A549 (cell line): ENCODE measurements at regions not wholly inside any gene's neighbourhood (a gene's known extent, or its start where the extent isn't known, plus 50 kb on each side); places are given as distances from the start of the nearest gene placed in this dataset.

Experiments used
- ATAC-seq, 2 experiments: fragments of 200-7000 bp in 1 of 2; fragments of >200 bp in 1 of 2; cut with Nextera tagmentation in 1 of 2; cut with Tn5 transposase in 1 of 2; 3 replicates each; pipeline versions ENCODE4 v1.8.0 to v1.9.1; 2018 to 2020; ENCODE audit warnings: mild to moderate bottlenecking in 1 of 2, moderate library complexity in 1 of 2
- CTCF ChIA-PET: fragments of 300-600 bp; sonication (Branson Sonifier 250); formaldehyde crosslinking; extraction: SDS; loops from one replicate; lab custom pipeline; 2021; ENCODE audit warnings: antibody characterized with exemption, inconsistent platforms; lab: Yijun Ruan, JAX
- POLR2A ChIA-PET: fragments of 350-600 bp; formaldehyde crosslinking; extraction: SDS; loops from one replicate; lab custom pipeline; 2021; ENCODE audit warnings: antibody characterized with exemption, inconsistent platforms; lab: Yijun Ruan, JAX
- DNase-seq, 2 experiments: peaks; one replicate each; pipeline versions ENCODE4 v3.0.0 to v3.0.0-alpha.2; 2011 to 2016; ENCODE audit warnings: low read depth in 1 of 2, low spot score in 1 of 2
- FAIRE-seq: peaks from 2 replicates; lab custom pipeline; 2011; peaks lifted over from hg19 to GRCh38; lab: Jason Lieb, UNC
- H3K27ac ChIP-seq, 2 experiments: fragments of >200 bp; sonication (Bioruptor Twin); formaldehyde crosslinking; 3 replicates each; pipeline ENCODE4 v1.5.1; 2016 to 2017
- H3K4me1 ChIP-seq: fragments of >200 bp; sonication (Bioruptor Twin); formaldehyde crosslinking; 3 replicates; pipeline ENCODE4 v1.6.1; 2016
- H3K4me2 ChIP-seq: fragments of >200 bp; sonication (Bioruptor Twin); formaldehyde crosslinking; 3 replicates; pipeline ENCODE4 v1.6.1; 2016
- H3K4me3 ChIP-seq: fragments of >200 bp; sonication (Bioruptor Twin); formaldehyde crosslinking; 3 replicates; pipeline ENCODE4 v1.5.1; 2016
- H3K9me3 ChIP-seq: fragments of >200 bp; sonication (Bioruptor Twin); formaldehyde crosslinking; 3 replicates; pipeline ENCODE4 v1.6.1; 2016
- ATOH8 ChIP-seq: fragments of 250-450 bp; sonication (Bioruptor Pico); IDR thresholded peaks from 2 replicates; pipeline ENCODE4 v1.5.0; 2020; ENCODE audit warnings: low read depth, mild to moderate bottlenecking, moderate library complexity
- BCL3 ChIP-seq: fragments of >200 bp; sonication (Bioruptor Twin); formaldehyde crosslinking; IDR thresholded peaks from 3 replicates; pipeline ENCODE4 v1.6.1; 2016
- CEBPB ChIP-seq, 2 experiments: fragments of >200 bp in 1 of 2; sonication (Bioruptor Twin) in 1 of 2; formaldehyde crosslinking in 1 of 2; IDR thresholded peaks; 2 replicates each; pipeline ENCODE4 v1.6.1; 2012 to 2016
- EP300 ChIP-seq, 2 experiments: fragments of >200 bp; sonication (Bioruptor Twin); formaldehyde crosslinking; IDR thresholded peaks; 2 replicates in 1 of 2; 3 replicates in 1 of 2; pipeline ENCODE4 v1.6.1; 2016 to 2017
- HMGXB4 ChIP-seq: fragments of 250-450 bp; sonication (Bioruptor Pico); IDR thresholded peaks from 2 replicates; pipeline ENCODE4 v1.5.0; 2021; ENCODE audit warnings: mild to moderate bottlenecking, moderate library complexity, borderline replicate concordance
- HOXB13 ChIP-seq: fragments of 250-450 bp; sonication (Bioruptor Pico); IDR thresholded peaks from 2 replicates; pipeline ENCODE4 v1.5.0; 2020; ENCODE audit warnings: low read depth, mild to moderate bottlenecking, moderate library complexity
- KDM5A ChIP-seq: fragments of 200-600 bp; sonication (generic); IDR thresholded peaks from 2 replicates; pipeline ENCODE4 v1.6.1; 2016; ENCODE audit warnings: antibody characterized with exemption, mild to moderate bottlenecking
- NPAS2 ChIP-seq: fragments of 250-450 bp; sonication (Bioruptor Pico); IDR thresholded peaks from 2 replicates; pipeline ENCODE4 v1.8.0; 2022; ENCODE audit warnings: mild to moderate bottlenecking, moderate library complexity, borderline replicate concordance
- PHF8 ChIP-seq: fragments of 200-600 bp; sonication (generic); IDR thresholded peaks from 2 replicates; pipeline ENCODE4 v1.6.1; 2016; ENCODE audit warnings: low read depth, mild to moderate bottlenecking, antibody characterized with exemption, moderate library complexity, borderline replicate concordance
- REST ChIP-seq: fragments of 200-600 bp; sonication (generic); IDR thresholded peaks from 2 replicates; pipeline ENCODE4 v1.6.1; 2016; ENCODE audit warnings: antibody characterized with exemption, mild to moderate bottlenecking, moderate library complexity
- RNF2 ChIP-seq: fragments of 200-600 bp; sonication (generic); IDR thresholded peaks from 2 replicates; pipeline ENCODE4 v1.6.1; 2016; ENCODE audit warnings: low read depth, mild to moderate bottlenecking, antibody characterized with exemption, moderate library complexity, borderline replicate concordance
- SMC3 ChIP-seq: fragments of >200 bp; sonication (Bioruptor Twin); formaldehyde crosslinking; IDR thresholded peaks from 3 replicates; pipeline ENCODE4 v1.6.1; 2018; ENCODE audit warnings: inconsistent platforms
- TP53 ChIP-seq: fragments of 250-450 bp; sonication (Bioruptor Pico); IDR thresholded peaks from 2 replicates; pipeline ENCODE4 v1.5.0; 2021; ENCODE audit warnings: mild to moderate bottlenecking, moderate library complexity
- ZFP36 ChIP-seq: fragments of 450-650 bp; IDR thresholded peaks from 2 replicates; pipeline ENCODE4 v1.6.1; 2014; ENCODE audit warnings: borderline replicate concordance; ENCODE audit not compliant: partially characterized antibody
- WGBS: methylation state at CpG from one replicate; pipeline ENCODE4 v1.1.6; 2017; ENCODE audit errors: missing lambda C conversion rate; 5-methylcytosine and 5-hydroxymethylcytosine counted together

- FAIRE-seq (no peak), ATAC-seq (no peak), DNase-seq (no peak)
- ChIA-PET CTCF (interaction anchor here (0.6 kb wide), 1 partner anchor 273 kb away, joined by 3 read pairs; no protein-coding TSS in a partner anchor), POLR2A (no interaction called here)
- Histone ChIP-seq H3K27ac (no peak overlapping the region), H3K4me1 (no peaks in the 10 kb centered on the region), H3K4me2 (no peak overlapping the region), H3K9me3 (no peaks in the 10 kb centered on the region), H3K4me3 (no peak overlapping the region)
- 27% methylated on average over 4 of the region's 4 CpGs for WGBS
- TF ChIP-seq HMGXB4 (CRISPR knock-in tag) (no peak), ZFP36 (no peak), PHF8 (no peak), REST (no peak), BCL3 (no peak), SMC3 (no peak), KDM5A (no peak), ATOH8 (CRISPR knock-in tag) (no peak), RNF2 (no peak), HOXB13 (no peak), CEBPB (IDR thresholded peaks at IDR 0.05) (no peak), NPAS2 (CRISPR knock-in tag) (no peak), TP53 (CRISPR knock-in tag) (no peak), EP300 (IDR thresholded peaks at IDR 0.05) (no peak)
Measured at GRCh38 chr1:82042306-82043060, 241.7 kb downstream of the ADGRL2 start.
